GM19328 (cell line): ENCODE measurements at regions not wholly inside any gene's neighbourhood (a gene's known extent, or its start where the extent isn't known, plus 50 kb on each side); places are given as distances from the start of the nearest gene placed in this dataset.

Source experiments
- ATAC-seq: cut with Tn5 transposase; IDR thresholded peaks from one replicate; pipeline ENCODE4 v1.9.1; 2021; ENCODE audit warnings: mild to moderate bottlenecking, moderate library complexity; ENCODE audit not compliant: unreplicated experiment

DNA sequence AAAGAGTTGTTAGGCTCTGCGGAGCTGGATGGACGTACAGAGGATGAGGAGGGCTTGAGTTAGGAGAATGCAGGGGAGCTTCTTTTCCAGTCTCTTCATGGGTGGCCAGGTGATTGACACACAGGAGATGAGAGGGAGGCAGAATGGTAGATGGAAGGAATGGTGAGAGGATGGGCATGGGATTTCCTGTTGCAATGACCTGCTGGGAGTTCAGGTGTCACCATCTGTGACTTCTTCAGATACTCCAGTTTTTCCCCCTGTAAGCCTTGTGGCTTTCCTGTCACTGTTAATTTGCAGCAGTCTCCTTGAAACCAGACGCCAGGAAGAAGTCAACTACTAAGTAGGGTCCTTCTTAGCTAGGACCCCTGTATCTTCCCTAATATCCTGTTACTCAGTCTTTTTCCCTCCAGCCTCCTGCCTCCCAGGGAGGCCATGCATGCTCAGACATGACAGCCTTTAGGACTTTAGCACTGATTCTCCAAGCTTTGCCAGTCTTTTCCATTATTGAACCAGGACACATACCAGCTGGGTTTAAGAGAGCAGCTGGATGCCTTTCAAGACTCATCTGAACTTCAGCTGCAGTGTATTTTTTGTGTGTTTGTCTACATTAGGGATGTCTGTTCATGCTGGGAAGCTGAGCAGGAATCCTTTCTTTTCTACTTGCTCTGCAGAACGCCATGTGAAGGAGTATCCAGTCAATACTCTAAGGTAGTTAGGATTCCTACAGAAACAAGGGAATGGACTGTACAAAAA lies 67.2 kb upstream of the CD180 start:
- no peak for ATAC-seq

DNA sequence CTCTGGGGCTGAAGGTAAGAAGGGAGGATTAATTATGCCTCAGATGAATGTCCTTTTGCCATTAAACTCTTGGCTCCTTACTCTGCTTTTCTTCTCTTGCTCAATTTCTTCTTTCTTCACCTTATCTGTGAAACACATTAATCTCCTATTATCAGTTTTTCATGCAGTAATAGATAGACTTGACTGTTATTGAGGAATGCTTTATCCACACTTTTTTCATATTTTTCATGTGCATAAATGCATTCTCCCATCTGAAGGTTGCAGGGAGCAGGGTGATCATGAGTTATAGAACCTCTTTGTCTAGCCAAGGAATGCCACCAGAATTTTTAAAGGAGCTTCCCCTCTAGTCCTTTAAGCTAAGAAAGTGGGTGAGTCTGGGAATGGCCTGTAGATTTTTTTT lies 66.4 kb upstream of the CD180 start:
- no peak for ATAC-seq

GRCh38 chr5:67262206-67262605 lies 65.6 kb upstream of the CD180 start:
- no peak for ATAC-seq

DNA sequence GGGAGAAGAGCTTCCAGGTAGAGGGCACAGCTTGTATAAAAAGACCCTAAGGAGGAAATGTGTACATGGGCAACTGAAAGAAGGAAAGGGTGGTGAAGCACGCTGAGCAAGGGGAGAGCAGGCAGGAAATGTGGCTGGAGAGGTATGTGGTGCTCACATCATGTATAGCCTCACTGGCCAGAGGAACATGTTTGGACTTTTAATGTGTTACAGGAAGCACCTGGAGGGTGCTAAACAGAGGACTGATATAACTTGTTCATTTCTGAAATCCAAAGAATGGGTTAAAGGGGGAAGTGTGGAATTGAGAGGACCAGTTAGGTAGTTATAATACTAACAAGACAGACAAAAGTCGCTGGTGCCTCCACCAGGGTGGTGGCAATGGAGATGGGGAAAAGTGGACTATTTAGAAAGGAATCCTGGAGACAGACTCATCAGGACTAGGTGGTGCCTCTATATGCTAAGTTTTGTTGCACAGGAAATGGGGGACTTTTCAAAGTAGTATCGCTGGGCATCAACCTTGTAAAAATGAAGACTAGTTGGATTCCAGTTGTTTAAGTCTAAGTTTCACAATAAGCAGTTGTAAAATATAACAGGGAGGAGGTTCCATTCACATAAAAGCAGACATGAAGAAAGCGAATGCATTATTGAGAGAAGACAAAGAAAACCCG lies 63.1 kb upstream of the CD180 start:
- ATAC-seq = no peak

GRCh38 chr5:67257500-67257899 lies 60.9 kb upstream of the CD180 start:
- ATAC-seq = no peak

DNA sequence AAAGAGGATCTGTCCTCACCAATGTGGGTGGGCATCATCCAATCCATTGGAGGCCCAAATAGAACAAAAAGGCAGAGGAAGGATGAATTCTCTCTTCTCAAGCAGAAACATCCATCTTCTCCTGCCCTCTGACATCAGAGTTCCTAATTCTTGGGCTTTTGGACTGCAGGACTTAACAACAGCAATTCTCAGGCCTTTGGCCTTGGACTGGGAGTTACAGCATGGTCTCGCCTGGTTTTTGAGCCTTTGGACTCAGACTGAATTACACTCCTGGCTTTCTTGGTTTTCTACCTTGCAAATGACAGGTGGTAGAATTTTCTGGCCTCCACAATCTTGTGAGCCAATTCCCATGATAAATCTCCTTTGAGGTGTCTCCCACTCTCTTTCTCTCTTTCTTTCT lies 60.5 kb upstream of the CD180 start:
- ATAC-seq = no peak

DNA sequence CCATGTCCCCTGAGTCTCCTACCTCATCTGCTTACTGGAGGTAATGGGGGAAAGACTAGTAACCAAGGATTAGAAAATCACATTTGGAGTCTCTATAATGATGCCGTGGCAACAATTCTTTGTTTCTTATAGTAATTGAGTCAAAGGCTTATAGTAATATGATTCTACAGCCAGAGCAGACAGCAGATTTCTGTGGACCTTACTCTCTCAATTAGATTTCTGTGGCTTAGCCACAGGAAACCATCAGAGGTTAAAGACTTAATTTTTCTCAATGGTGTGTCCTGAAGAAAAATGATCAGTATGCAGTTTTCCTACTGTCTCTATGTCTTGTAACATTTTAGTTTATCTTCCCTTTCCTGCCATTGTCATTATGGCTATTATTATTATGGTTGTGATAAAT lies 59.3 kb upstream of the CD180 start:
- ATAC-seq = no peak

- ATAC-seq = no peak
Observed at GRCh38 chr5:67253911-67254310, 57.3 kb upstream of the CD180 start.

DNA sequence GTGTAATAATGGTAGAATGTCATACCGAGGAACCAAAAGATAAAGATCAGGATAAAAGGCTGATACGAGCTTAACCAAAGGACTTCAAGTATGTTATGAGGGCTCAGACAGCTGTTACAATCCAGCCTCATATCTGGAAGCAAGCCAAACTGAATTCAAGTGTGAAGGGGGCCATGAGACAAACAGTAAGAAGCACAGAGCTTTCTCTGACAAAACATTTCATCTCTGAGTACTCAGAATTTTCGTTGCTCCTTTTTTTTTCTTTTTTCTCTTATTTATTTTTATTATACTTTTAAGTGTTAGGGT lies 52.9 kb upstream of the CD180 start:
- ATAC-seq = no peak

GRCh38 chr5:67248703-67249589 lies 52.3 kb upstream of the CD180 start:
- no peak for ATAC-seq

DNA sequence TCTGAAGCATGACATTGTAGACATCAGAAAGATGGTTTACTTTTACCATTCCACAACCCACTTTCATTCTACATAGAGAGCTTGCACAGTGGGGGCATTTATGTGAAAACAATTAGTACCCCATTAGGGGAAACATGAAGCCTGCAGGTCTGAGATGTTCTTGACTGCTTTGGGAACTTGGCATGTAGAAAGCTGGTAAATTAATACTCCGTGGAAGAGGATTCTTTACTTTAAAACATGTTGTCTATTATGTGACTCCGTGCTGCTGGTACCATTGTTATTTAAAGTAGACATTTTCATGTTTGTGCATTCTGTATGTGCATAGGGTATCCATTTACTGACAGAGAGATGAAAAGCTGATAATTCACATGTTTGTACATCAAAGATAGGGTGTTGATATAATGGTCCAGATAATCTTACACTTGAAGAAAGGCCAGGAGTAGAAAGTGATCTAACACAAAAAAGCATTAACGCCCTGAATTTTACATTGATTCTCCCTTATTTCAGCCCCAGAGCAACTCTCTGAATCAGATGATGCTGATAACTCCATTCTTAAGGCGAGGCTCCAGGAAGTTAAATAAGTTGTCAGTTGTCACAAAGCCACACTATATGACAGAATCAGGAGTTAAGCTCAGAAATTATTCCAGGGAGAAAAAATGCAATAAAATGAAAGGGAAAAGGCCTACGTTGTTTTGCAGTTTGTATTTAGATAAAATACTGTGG lies 50.1 kb upstream of the CD180 start:
- no peak for ATAC-seq
